Ovary (tissue), 7 donors: ENCODE measurements at regions not wholly inside any gene's neighbourhood (a gene's known extent, or its start where the extent isn't known, plus 50 kb on each side); places are given as distances from the start of the nearest gene placed in this dataset.

ENCODE experiments used
- DNase-seq, 5 donors: peaks; one replicate each; pipeline ENCODE4 v3.0.0-alpha.2; 2019 to 2020
- H3K27ac ChIP-seq, 2 donors: fragments of 200-600 bp; one replicate each; pipeline versions ENCODE4 v1.5.1 to v1.8.0; 2019 to 2022
- H3K27me3 ChIP-seq: fragments of 200-600 bp; one replicate; pipeline ENCODE4 v1.8.0; 2022
- H3K36me3 ChIP-seq: fragments of 200-600 bp; sonication (generic); one replicate; pipeline ENCODE4 v1.5.1; 2019
- H3K4me1 ChIP-seq: one replicate; pipeline ENCODE4 v1.8.1; 2013; ENCODE audit warnings: mild to moderate bottlenecking, moderate library complexity; ENCODE audit not compliant: insufficient read depth
- H3K4me3 ChIP-seq: fragments of 200-600 bp; sonication (generic); one replicate; pipeline ENCODE4 v1.5.1; 2017
- H3K9me3 ChIP-seq, 2 donors: fragments of 200-600 bp in 1 of 2; sonication (generic) in 1 of 2; one replicate each; pipeline versions ENCODE4 v1.5.1 to v1.8.1; 2013 to 2019; ENCODE audit warnings: mild to moderate bottlenecking in 1 of 2, moderate library complexity in 1 of 2
- EP300 ChIP-seq: sonication (generic); formaldehyde crosslinking; IDR thresholded peaks from one replicate; pipeline ENCODE4 v1.6.1; 2017; ENCODE audit warnings: antibody characterized with exemption
- POLR2A ChIP-seq: fragments of 450-650 bp; IDR thresholded peaks from one replicate; pipeline ENCODE4 v1.6.1; 2017; ENCODE audit warnings: antibody characterized with exemption, mild to moderate bottlenecking, moderate library complexity
- whole genome bisulfite sequencing, 3 donors: extraction: QIAGEN DNeasy Blood & Tissue Kit in 1 of 3; methylation state at CpG; one replicate each; pipeline versions ENCODE4 v1.1.5 to v1.1.7; 2013 to 2017; 5-methylcytosine and 5-hydroxymethylcytosine counted together
- intact Hi-C, 4 donors: fragments of 100-400 bp; cut with DNase I; formaldehyde crosslinking; loops; one replicate each; pipeline versions ENCODE4 v1.11.0 to v1.15.1; 2022 to 2023
- TF ChIP-seq, protein P1 (sequence below), 3 donors: fragments of 450-650 bp in 2 of 3; fragments of 200-600 bp in 1 of 3; IDR thresholded peaks; one replicate each; pipeline versions ENCODE4 v1.5.1 to v1.8.0; 2016 to 2022; ENCODE audit warnings: antibody characterized with exemption in 3 of 3, mild to moderate bottlenecking in 1 of 3
- donor health status: DM: no; HTN: no; CAD: no; lungs with moderate emphysema.
- donor health status: DM: no; HTN: no; CAD: no.
- donor health status: Bipolar disorder and iron deficiency.
- donor health status: DM: no; HTN: no; CAD: no.
- donor health status: DM: yes; HTN: yes; CAD: no.

DNA sequence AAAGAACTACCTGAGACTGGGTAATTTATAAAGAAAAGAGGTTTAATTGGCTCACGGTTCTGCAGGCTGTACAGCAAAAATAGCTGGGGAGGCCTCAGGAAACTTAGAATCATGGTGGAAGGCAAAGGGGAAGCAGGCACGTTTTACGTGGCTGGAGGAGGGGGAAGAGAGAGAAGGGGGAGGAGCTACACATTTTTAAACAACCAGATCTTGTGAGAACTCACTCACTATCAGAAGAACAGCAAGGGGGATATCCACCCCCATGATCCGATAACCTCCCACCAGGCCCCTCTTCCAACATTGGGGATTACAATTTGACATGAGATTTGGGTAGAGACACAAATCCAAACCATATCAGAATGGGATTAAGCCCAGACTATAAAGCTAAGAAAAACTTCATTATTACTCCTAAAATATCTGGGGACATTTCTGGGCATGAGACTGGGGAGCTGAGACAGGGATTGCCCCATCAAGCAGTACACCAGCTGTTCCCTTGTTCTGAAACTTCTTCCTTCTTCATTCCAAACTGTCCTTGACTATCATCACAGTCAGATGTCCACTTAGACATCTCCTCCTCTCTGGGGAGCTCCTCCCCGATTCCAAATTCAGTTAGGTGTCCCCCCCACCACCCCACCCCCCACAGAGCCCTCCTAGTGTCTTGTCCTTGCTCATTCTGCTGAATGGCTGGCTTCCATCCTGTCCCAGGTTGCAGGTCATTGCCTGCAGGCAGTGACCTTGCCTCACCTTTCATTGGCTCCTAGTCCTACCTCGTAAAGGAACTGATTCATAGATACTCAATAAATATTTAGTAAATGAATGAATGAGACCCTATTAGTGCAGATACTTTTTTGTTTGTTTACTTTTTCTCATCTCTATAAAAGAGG, 132.6 kb downstream of the EVX1 start:
- Histone ChIP-seq H3K27me3 (no peaks in the 10 kb centered on the region), H3K27ac (no peak overlapping the region), H3K9me3 (no peaks in the 10 kb centered on the region), H3K4me3 (no peak overlapping the region), H3K4me1 (no peaks in the 10 kb centered on the region), H3K36me3 (no peaks in the 10 kb centered on the region)
- WGBS, 3 donors, result 70 to 75% (median 71%) methylated on average over 6 of the region's 6 CpGs
- TF ChIP-seq, protein P1, sequence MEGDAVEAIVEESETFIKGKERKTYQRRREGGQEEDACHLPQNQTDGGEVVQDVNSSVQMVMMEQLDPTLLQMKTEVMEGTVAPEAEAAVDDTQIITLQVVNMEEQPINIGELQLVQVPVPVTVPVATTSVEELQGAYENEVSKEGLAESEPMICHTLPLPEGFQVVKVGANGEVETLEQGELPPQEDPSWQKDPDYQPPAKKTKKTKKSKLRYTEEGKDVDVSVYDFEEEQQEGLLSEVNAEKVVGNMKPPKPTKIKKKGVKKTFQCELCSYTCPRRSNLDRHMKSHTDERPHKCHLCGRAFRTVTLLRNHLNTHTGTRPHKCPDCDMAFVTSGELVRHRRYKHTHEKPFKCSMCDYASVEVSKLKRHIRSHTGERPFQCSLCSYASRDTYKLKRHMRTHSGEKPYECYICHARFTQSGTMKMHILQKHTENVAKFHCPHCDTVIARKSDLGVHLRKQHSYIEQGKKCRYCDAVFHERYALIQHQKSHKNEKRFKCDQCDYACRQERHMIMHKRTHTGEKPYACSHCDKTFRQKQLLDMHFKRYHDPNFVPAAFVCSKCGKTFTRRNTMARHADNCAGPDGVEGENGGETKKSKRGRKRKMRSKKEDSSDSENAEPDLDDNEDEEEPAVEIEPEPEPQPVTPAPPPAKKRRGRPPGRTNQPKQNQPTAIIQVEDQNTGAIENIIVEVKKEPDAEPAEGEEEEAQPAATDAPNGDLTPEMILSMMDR (IDR thresholded peaks at IDR 0.05), result no peak
- TF ChIP-seq EP300, result no peak
- no peak for DNase-seq
- intact Hi-C loops, result no loop called here

GRCh38 chr7:27375958-27376357, 133.4 kb downstream of the EVX1 start:
- Histone ChIP-seq H3K36me3 (no peaks in the 10 kb centered on the region), H3K4me3 (no peak overlapping the region), H3K27me3 (no peaks in the 10 kb centered on the region), H3K27ac (no peak overlapping the region), H3K4me1 (no peaks in the 10 kb centered on the region), H3K9me3 (no peaks in the 10 kb centered on the region)
- intact Hi-C loops, result no loop called here
- no peak for TF ChIP-seq EP300
- TF ChIP-seq, protein P1 (IDR thresholded peaks at IDR 0.05), result no peak
- no peak for DNase-seq
- 35 to 51% (median 39%) methylated on average over 5 of the region's 5 CpGs for WGBS, 3 donors

DNA sequence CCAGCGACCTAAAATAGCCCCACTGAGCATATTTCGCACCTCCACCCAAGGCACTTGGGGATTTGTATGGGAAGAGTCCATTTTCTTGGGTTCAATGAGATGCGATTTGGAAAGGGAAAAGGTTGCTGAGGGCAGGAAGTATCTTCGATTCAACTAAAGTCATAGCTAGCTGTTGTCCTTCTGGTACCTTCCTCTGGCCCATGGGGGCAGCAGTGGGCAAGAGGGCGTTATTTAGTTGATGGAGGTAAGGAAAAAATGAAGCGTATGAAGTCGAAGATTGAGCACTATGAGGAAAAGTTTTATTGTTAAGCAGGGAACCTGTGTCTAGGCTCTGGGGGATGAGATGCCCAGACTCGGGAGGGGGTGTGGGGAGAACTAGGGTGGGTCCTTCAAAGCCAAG, 135.4 kb downstream of the EVX1 start:
- Histone ChIP-seq H3K27me3 (no peaks in the 10 kb centered on the region), H3K4me1 (no peaks in the 10 kb centered on the region), H3K9me3 (no peaks in the 10 kb centered on the region), H3K36me3 (no peaks in the 10 kb centered on the region), H3K27ac (no peak overlapping the region), H3K4me3 (no peak overlapping the region)
- WGBS, 3 donors, result 91 to 93% (median 92%) methylated on average over 8 of the region's 8 CpGs
- intact Hi-C loops, result no loop called here
- no peak for DNase-seq
- TF ChIP-seq, protein P1 (IDR thresholded peaks at IDR 0.05), result no peak
- no peak for TF ChIP-seq POLR2A

DNA sequence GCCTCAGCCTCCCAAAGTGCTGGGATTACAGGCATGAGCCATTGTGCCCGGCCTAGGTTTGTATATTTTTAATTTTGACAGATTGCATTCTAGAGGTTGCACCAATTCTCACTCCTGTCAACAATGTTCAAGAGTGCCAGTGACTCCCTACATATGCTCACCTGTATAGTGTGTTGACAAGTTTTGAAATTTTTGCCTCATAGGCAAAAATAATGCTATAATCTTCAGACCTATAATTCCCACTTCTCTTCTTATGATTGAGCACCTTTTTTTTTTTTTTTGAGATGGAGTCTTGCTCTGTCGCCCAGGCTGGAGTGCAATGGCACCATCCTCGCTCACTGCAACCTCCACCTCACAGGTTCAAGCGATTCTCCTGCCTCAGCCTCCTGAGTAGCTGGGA, 139.7 kb downstream of the EVX1 start:
- H3K27me3 ChIP-seq, result no peaks in the 10 kb centered on the region
- H3K27ac ChIP-seq, result no peak overlapping the region
- 92 to 96% (median 95%) methylated on average over 4 of the region's 4 CpGs for WGBS, 3 donors
- no peaks in the 10 kb centered on the region for H3K4me1 ChIP-seq
- TF ChIP-seq EP300, result no peak
- TF ChIP-seq, protein P1 (IDR thresholded peaks at IDR 0.05), result no peak
- TF ChIP-seq POLR2A, result no peak
- no peak overlapping the region for H3K4me3 ChIP-seq
- H3K36me3 ChIP-seq, result no peaks in the 10 kb centered on the region
- intact Hi-C loops, result no loop called here
- no peaks in the 10 kb centered on the region for H3K9me3 ChIP-seq
- no peak for DNase-seq
